ENCODE measurements at regions not wholly inside any gene's neighbourhood (a gene's known extent, or its start where the extent isn't known, plus 50 kb on each side); places are given as distances from the start of the nearest gene placed in this dataset.

DNA sequence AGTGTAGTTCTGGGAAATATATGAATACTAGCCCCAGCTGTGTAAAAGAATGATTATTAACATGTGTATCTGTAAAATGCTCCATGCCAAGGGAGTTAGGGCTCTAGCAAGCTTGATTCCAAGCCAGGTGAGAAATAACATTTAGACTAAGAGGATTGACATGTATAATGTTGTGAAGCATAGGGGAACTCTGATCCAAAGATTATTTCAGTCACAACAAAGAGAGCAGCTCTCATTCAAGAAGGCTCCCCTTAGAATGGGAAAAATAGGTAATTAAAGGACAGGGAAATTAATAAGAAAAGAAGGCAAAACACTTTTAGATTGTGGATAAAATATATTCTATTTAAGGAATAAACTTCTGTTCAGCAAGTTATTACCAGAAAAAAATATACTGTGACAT, 347.3 kb upstream of the CDH7 start:
- DNase-seq = no peak

DNA sequence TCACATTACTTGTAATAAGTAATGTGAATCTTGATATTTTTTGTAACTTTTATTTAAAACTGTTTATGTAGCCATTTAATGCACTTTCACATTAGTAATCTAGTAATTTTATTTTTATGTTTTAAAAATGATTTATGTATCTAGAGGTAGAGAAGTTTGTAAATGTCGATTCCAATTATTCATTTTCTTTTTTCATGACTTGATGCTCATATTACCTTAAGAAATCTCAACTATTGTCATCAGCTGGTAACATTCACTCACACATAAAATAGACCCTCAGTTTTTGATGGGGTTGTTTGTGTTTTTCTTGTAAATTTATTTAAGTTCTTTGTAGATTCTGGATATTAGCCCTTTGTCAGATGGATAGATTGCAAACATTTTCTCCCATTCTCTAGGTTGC, 351.7 kb upstream of the CDH7 start:
- no peak for DNase-seq

DNA sequence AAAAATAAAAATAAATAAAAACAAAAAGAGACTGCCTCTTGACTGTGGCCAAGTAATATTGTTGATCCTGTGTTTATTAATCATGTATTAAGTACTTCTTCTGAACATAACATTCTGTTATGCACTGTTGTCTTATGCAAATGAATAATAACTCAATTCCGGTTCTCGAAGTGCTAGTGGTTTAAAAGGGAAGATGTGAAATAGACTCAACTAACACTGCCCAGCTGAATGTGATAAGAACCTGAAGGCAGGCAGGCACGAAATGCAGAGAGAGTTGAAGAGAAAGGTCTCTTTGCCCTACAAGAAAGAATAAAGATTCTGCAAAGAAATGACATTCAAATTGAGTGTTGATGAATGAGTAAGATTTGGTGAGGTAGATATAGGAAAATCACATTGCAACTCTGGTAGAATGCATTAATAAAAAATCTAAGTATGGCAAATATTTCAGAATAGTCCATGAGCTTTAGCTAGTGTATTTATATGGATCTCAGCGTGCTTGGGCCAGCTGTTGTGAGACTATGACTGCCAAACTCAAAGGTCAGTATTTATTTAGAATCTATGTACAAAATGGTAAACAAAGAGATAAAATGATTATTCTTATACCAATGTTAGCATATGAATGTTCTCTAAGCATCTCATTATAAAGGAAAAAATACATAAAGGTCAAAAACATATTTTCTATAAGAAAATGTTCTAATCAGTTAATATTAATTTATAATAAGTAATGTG, 352.3 kb upstream of the CDH7 start:
- DNase-seq = no peak

DNA sequence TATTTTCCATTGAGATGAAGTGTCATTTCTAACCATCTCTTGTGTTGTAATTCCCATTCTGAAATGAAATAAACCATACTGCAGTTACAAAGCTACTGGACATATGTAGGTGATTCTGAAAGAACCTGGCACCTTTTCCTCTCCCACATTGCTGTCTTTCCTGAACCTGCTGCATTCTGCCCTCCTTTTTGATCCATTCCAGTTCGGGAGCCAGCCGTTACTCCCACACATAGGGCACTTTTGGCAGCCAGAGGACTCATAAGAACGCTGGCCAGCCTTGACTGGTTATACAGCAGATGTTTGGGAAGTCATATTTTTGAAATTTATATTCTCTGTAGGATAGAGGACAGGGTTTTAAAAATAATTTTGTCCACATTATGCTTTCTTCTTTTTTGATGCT, 369.8 kb upstream of the CDH7 start:
- DNase-seq = peak; percentile 36

DNA sequence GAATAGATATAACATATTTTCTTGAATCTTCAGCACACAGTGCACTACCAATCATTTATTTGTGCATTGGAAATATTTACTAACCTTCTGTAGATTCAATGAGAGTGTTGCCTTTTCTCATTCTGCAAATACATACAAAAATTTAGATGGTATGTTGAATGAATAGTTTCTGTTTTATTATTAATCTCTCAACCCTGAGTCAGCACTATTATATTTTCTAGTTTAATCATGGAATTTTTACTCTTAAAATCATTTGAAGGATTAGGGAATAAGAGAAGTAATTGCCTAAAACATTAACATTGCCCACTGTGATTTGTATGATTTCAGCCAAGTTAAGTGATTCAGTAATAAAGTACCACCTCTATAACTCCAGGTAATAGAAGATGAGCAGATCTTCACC, 370.2 kb upstream of the CDH7 start:
- DNase-seq = no peak

DNA sequence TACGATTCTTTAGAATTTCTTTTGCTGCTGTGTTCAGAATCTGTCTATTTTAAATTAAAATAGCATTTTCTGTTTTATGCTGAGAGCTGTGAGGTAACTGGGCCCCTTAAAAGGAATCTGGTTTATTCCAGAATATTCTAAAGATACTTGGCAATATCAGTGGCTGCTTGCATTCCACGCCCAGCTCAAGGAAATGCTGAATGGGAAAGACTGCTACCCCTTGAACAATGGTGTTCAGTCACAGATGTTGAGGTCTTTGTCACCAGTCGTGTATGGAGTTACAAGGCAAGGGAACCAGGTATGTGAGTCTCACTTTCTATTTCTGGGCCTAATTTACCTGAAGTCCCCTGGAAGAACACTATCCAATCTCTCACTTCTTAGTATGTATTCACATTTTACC, 377.9 kb upstream of the CDH7 start:
- DNase-seq = no peak

DNA sequence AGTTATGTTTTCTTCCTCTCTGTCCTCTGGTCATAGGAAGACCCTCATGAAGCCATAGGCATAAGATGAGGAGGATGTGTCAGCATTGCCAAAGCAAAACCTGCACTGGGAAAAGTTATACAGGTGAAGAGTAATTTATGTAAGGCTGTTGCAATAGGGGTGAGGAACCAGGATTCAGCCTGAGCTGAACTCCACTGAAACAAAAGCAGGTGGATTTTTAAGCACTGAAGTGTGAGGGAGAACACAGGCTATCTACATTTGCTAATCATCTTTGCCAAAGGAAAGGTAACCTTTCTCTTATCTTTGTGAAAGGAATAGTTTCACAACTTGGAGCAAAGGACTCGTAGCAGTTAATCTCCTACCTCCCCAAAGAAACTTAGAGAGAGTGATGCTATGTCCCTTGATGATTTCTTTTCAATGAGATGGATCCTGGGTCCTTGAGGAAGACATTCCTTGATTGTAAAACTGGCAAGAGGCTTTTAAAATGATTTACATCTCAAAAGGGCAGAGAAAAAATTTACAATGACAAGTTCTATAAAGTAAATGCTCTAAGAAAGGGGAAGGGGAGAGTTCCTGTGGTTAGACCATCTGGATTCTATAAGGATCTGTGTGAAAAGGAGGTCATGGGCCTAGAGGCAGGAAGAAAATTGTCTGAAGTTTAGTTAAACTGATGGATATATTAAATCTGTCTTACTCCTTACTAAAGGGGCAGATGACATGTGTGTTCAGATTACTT, 385.4 kb upstream of the CDH7 start:
- DNase-seq = no peak

DNA sequence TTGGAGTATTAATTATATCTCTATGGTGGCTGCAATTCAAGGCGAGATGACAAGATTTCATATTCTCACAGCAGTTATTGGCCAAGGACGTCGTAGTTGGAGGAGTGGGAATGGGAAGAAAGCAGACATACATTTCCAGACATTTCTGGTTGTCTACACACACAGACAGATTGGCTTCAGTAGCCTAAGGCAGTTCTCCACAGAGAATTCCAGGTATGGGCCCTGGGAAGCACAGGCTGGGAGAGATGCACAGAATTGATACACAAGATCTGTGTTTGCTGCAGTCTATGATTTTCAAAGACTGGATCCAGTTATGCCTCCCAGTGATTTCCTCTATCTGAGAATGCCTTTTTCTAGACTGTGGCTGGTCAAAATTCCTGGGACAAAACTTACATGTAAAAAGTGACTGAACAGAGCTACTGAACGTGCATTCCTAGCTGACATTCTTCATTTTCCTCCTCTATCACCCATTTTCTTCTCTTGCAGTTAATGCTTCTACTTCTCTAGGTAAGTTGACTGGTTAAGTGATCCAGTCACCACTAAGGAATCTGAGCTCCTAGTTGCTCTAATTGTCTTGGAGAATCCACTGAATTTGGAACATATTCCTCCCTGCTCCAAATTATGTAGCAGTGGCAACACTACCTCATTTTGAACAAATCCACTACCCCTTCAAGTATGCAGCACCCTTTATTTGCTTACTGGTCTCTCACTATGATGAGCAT, 386.7 kb upstream of the CDH7 start:
- no peak for DNase-seq

DNA sequence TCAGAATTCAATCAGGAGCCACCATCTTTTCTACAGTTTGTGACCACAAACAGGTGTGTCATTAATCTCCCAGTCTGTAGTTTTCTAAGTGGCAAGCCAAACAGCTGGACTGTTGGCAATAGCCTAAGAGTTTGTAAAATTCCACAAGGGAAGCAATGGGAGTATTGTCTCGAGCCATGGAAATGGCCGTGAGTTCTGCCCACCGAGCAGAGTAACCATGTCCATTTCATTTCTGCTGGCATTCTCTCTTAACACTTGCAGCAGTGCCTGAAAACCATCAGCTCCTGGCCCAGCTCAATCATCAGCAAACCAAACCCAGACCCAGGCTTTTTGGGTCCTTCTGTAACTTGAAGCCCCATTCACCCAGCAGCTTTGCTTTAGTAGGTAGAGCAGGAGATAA, 387.8 kb upstream of the CDH7 start:
- no peak for DNase-seq

DNA sequence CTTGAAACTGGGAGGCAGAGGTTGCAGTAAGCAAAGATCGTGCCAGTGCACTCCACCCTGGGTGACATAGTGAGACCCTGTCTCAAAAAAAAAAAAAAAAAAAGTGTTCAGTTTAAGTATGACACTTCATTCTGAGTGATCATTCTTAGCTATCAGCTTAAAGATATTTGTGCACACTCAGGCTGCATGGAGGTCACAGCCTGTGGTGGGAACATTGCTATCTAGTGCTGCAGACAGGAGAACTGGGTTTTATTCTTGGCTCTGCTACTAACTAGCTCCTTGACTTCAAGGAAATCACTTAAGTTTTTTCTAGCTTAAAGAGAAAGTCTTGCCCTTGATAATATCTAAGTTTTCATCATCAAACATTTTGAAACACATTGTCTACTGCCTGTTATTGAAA, 391.3 kb upstream of the CDH7 start:
- DNase-seq = no peak

DNA sequence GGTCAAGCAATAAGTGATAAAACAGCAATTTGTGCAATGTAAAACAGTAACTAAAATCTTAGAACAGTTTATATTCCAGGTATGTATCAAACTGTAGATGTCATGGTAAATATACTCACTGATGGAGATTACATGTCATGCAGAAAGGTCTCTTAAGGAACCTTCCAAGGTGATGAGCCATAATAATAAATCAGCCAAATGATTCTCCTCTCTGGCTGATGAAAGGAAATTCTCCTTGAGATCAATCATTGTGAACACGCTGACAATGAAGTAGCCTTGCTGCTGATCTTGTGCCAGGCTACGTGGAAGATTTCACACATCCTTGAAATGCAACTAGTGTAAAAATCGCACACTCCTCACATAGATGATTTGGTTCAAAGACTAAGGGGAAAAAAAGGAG, 392.5 kb upstream of the CDH7 start:
- DNase-seq = no peak

DNA sequence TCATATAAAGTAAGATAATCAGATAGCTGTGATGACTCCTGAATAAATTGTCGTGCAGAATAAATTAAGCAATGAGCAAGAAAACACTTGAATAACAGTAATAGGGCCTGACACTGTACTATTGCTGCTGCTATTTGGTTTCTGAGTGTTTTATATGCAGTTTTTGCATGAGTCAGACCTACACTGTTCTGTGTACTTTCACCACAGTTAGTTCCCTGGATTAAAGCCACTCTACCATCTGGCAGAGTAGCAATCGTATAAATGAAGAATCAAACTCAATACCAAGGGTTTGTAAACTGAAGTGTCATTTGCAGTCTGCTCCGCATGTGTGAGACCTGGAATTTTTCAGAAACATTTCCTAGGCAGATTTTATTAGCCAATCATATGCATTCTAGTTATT, 398.6 kb upstream of the CDH7 start:
- DNase-seq = peak; percentile 70

DNA sequence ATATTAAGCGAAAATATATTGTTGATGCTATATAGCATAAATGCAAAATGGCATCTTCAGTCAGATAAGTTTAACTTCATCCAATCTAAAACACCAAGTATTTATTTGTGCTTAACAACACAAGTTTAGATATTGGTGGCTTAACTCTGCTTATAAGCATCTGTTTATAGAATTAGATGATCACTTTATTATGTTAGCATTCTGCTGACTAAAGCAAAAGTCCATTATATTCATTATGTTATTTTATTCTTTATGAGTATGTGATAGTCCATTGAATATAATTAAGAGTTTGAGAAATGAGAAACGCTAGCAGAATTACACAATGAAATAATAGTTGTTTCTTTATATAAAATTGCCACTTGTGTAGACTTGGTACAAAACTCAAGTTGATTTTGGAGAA, 401.2 kb upstream of the CDH7 start:
- no peak for DNase-seq

DNA sequence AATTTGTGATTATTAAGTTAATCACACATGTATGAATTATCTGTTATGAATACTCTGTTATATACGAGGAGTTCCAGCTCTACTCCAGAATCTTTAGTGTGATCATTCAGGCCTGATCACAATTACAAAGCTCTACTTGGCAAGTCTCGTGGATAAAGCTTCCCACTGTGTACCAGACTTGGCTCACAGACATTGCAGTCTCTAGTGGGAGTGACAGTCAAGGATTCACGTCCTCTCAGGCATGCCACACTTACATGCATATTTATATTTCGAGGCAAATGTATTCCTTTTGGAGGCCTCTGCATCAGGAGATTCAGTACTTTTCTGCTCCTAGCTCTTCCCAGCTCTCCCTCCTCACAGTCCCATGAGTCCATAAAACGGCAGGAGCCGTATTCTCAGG, 403.4 kb upstream of the CDH7 start:
- no peak for DNase-seq

DNA sequence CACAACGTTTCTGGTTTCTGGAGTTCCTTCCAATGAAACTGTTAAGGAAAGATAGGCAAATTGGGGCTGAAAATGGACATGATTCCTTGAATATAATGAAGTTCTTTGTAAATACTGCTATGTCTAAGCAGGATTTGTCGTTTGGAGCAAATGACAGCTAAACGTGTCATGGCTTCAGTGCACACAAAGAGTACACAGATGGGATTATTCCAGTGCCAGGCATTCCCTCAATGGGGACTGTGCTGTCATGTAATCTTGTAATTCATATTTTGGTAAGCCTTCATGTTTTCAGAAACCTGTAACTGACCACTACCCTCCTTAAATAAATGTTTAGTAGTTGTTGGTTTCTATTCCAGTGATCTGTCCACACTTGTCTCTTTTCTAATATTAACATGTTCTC, 404.7 kb upstream of the CDH7 start:
- no peak for DNase-seq

DNA sequence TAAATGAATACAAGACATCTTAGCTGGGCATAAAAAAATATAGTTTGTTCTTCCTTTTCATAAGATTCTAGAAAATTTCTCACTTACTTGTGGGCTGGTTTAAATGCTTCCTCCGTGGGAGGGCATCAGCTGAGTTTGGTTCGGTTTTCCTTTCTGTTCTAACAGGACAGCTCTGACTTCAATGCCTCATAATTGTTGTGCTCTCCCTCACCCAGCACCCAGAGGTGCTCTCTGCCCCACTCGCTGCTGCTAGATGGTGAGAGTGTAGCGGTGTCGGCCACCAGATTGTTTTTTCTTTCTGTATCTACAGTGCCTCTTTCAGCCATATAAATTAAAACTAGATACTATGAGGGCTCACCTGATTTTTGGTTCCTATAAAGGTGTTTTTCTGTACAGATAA, 407.2 kb upstream of the CDH7 start:
- no peak for DNase-seq

DNA sequence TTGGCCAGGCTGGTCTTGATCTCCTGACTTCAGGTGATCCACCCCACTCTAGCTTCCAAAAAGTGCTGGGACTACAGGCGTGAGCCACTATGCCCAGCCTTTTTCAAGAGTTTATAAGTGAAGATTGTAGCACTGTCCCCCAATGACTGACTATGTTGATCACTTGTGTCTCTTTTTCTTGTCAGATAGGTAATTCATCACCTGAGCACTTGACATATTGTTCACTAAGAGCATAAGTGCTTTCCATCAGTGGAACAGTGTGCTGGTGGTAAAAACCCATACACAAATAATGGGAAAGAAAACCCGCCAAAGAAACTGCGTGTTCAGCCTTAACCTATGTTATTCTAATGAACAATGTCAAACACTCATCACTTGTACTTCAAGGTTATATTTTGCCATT, 414.4 kb upstream of the CDH7 start:
- DNase-seq = no peak

DNA sequence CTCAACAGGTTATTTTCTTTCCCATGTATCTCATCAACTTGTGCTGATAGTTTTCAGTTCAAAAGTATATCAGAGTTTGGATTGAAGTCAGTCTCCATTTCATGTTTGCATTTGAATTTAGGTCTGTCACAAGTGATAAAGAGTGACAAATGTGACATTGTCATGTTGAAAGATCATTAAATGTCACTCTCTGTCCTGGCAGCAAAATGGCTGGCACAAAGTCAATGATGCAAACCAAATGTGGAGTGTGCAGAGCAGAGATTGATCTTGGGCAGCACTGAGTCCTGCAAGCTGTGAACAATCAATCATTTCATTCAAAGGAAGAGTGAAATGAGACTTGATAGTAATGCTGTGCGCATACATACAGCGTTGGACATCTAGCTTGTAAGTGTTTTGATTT, 421.8 kb upstream of the CDH7 start:
- no peak for DNase-seq

DNA sequence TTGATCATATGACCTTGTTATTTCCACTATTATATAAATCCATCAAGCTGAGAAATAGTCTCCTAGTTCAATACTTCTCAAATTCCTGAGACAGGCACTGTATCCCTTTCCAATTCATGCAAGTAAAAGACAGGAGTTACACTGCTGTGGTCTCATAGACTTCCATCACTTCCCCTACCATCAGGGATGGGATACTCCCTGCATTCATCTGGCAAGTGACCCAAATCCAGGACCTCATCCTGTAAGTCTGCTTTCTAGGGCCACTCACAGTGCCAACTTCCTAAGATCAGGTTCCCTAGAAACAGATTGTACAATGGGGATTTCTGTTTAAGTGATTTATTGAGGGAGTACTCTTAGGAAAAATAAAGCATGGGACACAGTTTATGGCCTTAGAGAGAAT, 424.0 kb upstream of the CDH7 start:
- no peak for DNase-seq

DNA sequence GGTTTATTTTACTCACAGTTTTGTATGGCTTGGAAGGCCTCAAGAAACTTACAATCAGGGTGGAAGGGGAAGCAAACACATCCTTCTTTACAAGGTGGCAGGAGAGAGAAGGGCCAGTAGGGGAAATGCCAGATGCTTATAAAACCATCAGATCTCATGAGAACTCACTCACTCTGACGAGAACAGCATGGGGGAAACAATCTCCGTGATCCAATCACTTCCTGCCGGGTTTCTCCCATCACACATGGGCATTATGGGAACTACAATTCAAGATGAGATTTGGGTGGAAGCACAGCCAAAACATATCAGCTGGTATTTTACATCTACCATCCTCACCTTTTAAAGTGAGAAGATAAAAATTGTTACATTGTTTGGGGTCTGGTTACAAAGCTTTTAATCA, 427.9 kb upstream of the CDH7 start:
- DNase-seq = no peak

DNA sequence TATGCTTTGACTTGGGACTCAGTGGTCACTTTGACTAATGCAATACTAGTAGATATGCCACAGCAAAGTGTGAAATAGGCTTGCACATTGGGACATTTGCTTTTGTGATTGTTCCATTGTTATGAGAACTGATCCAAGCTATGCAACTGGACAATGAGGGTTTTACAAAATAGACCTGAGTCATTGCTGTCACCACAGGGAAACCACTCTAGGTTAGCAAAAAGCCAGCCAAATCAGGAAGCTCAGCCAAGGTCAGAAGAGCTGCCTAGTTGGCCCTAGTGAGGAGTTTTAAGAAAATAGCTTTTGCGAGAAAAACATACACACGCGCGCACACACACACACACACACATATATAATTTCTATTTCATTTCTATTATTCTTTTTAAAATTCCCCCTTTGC, 452.4 kb upstream of the CDH7 start:
- no peak for DNase-seq

DNA sequence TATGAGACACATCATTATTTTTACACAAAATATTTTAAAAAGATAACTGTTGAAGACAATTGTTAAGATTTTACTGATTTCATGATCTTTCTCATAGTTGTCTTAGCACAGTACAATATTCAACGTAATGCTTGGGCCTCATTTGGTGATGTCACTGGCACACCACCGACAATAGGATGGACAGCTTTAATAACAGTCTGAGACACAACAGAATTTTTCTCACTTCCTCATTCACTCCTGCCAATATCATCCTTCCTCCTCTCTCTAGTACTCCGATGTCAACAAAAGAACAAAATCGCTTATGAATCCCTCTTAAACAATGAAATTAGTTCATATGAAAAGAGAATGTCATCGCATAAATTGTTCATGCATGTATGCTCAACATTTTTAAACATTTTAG, 461.9 kb upstream of the CDH7 start:
- no peak for DNase-seq

DNA sequence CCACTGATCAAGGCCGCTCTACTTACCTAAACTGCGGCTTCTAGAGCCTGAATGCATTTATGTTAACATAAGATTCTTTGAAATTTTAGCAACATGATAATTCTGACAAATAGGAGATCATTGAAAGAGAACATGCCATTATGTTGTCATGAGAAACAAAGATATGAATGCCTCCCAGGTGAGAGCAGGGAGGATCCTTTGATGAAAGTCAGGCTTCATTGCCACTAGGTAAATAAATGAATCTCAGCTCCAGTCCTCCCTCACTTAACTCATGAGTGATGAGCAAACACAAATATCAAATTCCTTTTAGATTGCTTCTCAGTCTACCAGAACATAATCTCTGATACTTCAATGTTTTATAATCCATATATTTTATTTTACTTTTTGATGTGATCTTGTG, 463.2 kb upstream of the CDH7 start:
- DNase-seq = no peak

DNA sequence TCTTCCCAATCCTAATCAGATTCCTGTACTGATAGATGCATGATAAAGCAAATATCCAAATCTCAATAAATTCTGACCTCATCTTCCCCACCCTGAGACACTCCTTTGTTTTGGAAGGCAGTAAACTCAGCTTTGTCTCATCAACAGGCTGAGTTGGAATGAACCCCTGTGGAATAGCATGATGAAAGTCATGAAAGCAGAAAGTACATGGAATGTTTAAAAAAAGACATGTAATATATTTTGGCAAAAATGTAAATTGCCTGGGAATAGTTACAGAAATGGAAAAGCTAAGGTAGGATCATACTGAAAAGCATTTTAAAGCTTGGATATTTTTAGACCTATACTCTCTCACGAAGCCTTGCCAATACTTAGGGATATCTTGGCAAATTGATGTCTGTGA, 468.7 kb upstream of the CDH7 start:
- no peak for DNase-seq
